TTC549 (cell line): ENCODE measurements at regions not wholly inside any gene's neighbourhood (a gene's known extent, or its start where the extent isn't known, plus 50 kb on each side); places are given as distances from the start of the nearest gene placed in this dataset.

Experiments
- FAIRE-seq: peaks from 2 replicates; lab custom pipeline; 2012; peaks lifted over from hg19 to GRCh38; lab: Jason Lieb, UNC

DNA sequence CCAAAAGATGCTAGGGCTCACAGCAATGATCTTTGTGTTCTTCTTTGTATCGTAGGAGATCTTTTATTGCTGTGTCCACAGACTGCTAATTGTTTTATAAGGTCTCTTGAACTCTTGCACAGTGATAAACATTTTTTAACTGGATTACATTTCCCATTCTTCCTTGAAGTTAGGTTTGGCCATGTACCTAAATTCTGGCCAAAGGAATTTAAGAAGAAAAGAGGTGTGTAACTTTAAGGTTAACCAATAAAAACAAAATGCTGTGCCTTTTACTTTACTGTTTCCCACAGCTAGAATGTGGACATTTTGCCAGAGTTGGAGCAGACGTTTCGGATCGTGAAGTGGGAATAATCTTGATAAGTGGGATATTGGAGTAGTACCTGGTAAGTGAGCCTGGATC, 82.6 kb upstream of the GPC6 start:
- FAIRE-seq: no peak

DNA sequence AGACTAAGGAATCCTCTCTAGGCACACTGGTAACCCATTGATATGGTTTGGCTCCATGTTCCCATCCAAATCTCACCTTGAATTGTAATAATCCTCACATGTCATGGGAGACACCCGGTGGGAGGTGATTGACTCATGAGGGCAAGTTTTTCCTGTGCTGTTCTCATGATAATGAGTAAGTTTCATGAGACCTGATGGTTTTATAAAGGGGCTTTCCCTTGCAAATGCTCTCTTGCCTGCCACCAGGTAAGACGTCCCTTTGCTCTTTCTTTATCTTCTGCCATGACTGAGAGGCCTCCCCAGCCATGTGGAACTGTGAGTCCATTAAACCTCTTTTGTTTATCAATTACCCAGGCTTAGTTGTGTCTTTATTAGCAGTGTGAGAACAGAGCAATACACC, 81.4 kb upstream of the GPC6 start:
- no peak for FAIRE-seq

DNA sequence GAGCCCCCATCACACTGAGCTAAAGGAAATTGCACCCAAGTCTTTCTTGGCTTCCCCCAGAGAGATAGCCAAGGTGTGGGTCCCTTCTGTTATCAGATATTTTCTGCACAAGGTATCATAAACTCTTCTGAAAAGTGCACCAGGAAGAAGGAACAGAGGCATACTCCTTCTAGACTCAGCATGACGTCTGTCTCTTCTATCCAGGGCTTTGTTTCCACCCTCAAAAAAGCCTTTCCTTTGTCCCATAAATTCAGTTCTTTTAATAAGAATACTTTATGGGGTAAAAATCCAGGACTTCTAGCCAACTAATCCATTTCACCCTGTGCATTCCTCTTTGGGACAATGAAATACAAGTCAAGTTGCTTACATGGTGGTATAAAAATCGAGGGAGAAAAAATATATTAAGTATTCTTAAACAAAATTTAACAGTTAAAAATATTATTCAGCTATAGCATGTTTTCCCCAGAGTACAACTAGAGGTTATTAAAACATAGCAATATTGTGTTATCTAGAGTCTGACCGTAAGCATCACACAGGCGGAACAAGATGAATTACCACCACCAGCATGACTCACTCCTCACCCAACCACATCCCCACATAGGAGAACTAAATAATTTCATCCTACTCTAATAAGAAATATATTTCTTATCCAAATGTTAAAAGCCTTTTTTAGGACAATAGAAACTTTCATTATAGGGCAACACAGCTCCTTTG, 79.9 kb upstream of the GPC6 start:
- FAIRE-seq: no peak

DNA sequence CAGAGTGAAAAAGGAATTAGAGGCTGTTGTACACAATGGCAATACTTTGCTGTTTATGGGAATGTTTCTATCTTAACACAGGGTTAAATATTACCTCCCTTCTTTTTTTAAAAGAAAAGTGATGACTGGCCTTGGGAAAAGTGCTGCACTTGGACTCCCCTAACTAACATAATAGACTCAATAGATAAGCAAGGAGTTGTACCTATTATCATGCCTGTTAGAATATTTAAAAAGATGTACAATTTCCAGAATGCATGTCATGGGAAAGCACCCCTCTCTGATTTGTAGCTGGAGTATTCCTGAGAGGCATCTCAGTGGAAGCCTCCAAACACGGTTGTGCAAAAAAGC, 79.3 kb upstream of the GPC6 start:
- FAIRE-seq: no peak

DNA sequence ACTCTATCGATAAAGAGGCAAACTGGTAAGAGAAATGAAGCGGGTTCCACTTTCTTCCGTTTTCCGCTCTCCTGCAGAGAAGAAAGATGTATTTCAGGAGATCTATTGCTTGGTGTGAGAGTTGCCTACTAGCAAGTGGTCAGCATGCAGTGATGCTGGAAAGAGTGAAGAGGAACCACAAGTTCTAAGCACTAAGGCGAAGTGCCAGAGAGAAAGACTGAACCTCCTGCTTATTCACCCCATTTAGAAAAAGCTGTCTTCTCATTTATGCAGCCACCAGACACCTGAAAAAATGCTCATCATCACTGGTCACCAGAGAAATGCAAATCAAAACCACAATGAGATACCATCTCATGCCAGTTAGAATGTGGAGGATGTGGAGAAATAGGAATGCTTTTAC, 78.7 kb upstream of the GPC6 start:
- no peak for FAIRE-seq

DNA sequence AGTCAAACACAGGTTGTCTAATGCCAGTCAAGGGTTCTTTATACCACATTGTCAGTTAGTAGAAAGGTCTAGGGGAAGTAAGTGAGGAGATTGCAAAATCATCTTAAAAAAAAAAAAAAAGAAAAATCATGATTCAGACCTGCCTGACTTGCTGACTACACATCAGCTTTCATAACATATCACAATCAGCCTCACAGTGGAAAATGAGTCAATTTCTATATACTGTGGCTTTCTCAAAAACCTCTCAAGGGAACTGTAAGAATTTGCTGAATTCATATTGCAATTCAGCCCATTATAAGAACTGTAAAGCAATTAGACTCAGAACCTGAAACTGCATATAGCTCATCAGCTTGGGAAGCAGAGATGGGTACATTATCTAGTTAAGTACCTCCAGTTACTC, 75.3 kb upstream of the GPC6 start:
- FAIRE-seq: no peak

DNA sequence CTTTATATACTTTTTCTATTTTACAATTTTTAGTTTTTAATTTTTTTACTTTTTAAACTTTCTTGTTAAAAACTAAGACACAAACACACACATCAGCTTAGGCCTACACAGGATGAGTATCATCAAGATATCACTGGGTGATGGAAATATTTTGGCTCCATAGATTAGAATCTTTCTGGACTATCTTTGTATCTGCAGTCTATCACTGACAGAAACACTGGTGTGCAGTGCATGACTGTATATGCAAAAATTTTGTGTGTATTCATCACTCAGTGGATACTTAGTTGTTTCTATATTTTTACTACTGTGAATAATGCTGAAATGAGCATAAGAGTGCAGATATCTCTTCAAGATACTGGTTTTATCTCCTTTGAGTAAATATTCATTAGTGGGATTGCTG, 68.0 kb upstream of the GPC6 start:
- FAIRE-seq: no peak

DNA sequence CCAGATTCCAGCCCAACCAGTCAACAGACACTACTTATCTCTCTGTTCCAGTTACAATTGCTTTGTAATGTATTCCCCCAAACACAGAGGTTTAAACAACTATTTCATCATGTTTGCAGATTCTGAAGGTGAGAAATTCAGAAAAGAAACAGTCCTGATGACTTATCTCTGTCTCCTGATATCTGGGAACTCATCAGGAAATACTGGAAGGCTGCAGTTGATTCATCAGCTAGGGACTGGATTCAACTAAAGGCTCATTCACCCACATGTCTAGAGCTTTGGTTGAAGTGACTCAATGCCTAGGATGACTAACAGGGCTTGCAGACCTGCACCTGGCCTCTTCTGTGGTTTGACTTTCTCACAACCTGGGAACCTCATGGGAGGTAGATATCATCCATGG, 56.6 kb upstream of the GPC6 start:
- FAIRE-seq: no peak

DNA sequence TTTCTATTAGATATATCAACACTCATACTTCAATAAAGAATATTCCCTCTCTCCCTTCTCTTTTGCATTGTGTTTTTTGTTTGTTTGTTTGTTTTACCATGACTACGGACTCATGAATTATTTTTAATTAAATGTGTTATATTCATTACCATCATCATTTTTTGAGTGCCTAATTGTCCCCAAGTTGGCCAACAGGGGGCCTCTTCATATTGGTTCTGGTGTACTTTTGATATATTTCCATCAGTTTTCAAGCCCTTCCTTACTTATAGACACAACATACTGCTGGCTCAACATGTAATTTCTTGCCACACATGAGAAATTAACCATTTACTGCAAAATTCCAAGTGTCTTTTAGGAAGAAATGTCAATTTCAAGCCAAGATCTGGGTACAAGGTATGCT, 54.5 kb upstream of the GPC6 start:
- peak; percentile 33 for FAIRE-seq

DNA sequence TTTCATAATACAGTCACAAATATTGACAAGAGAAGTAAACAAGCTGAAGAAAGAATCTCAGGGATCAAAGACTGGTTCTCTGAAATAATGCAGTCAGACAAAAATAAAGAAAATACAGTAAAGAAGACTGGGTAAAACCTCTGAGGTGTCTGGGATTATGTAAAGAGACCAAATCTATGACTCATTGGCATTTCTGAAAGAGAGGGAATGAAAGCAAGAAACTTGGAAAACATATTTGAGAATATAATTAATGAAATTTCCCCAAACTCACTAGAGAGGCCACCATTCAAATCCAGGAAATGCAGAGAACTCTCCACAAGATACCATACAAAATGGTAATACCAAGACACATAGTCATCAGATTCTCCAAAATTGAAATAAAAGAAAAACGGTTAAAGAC, 53.0 kb upstream of the GPC6 start:
- no peak for FAIRE-seq

DNA sequence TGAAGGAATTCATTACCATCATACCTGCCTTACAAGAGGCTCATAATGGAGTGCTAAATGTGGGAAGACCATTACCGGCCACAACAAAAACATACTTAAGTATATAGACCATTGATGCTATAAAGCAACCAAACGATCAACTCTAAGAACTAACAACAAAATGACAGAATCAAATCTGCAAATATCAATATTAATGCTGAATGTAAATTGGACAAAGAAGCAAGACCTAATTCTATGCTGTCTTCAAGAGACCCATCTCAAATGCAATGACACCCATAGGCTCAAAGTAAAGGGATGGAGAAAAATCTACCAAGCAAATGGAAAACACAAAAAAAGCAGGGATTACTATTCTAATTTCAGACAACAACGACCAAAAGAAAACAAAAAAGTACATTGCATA, 52.3 kb upstream of the GPC6 start:
- no peak for FAIRE-seq
